ENCODE measurements at regions not wholly inside any gene's neighbourhood (a gene's known extent, or its start where the extent isn't known, plus 50 kb on each side); places are given as distances from the start of the nearest gene placed in this dataset.

DNA sequence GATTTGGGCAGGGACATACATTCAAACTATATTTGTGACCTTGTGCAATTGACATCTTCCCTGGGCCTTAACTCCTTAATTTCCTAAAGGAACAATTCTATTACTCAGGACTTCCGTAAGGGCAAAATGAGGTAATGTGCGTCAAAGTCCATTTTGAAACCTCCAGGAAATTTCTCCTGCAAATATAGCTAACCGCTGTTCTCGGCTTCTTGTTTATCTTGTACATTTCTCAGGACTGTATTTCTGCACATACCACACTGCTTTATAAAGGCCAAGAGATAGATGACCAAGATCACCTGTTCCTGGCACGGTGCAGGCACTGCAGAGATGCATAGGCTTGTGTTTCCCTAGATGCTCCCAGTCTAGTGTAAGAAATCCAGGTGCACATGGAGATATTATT lies 1009.4 kb downstream of the BCL11B start:
- TF ChIP-seq, protein P1, sequence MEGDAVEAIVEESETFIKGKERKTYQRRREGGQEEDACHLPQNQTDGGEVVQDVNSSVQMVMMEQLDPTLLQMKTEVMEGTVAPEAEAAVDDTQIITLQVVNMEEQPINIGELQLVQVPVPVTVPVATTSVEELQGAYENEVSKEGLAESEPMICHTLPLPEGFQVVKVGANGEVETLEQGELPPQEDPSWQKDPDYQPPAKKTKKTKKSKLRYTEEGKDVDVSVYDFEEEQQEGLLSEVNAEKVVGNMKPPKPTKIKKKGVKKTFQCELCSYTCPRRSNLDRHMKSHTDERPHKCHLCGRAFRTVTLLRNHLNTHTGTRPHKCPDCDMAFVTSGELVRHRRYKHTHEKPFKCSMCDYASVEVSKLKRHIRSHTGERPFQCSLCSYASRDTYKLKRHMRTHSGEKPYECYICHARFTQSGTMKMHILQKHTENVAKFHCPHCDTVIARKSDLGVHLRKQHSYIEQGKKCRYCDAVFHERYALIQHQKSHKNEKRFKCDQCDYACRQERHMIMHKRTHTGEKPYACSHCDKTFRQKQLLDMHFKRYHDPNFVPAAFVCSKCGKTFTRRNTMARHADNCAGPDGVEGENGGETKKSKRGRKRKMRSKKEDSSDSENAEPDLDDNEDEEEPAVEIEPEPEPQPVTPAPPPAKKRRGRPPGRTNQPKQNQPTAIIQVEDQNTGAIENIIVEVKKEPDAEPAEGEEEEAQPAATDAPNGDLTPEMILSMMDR (IDR thresholded peaks at IDR 0.05): no peak
- TF ChIP-seq POLR2A (IDR thresholded peaks at IDR 0.05): no peak
- no peak for TF ChIP-seq POLR2AphosphoS5 (IDR thresholded peaks at IDR 0.05)
